GM21529 (cell line): ENCODE measurements at regions not wholly inside any gene's neighbourhood (a gene's known extent, or its start where the extent isn't known, plus 50 kb on each side); places are given as distances from the start of the nearest gene placed in this dataset.
"Not testable (repeated sequence)": the region's sequence is repeated elsewhere in the genome, so short reads cannot be mapped to it uniquely, and the experiment has no call there.

Source experiments
- ATAC-seq: cut with Tn5 transposase; IDR thresholded peaks from one replicate; pipeline ENCODE4 v1.9.1; 2021; ENCODE audit not compliant: unreplicated experiment

GRCh38 chrX:36642052-36642451 is 366.1 kb upstream of the FAM47C start:
- no peak for ATAC-seq

- ATAC-seq = no peak
Observed at GRCh38 chrX:36650622-36651021, 357.5 kb upstream of the FAM47C start.

GRCh38 chrX:36683507-36683906 is 324.7 kb upstream of the FAM47C start:
- no peak for ATAC-seq

- ATAC-seq = no peak
Observed at GRCh38 chrX:36684053-36684452, 324.1 kb upstream of the FAM47C start.

- no peak for ATAC-seq
Observed at GRCh38 chrX:36721990-36722389, 286.2 kb upstream of the FAM47C start.

- no peak for ATAC-seq
Observed at GRCh38 chrX:36753602-36754001, 254.6 kb upstream of the FAM47C start.

- no peak for ATAC-seq
Observed at GRCh38 chrX:36787752-36788151, 220.4 kb upstream of the FAM47C start.

- no peak for ATAC-seq
Observed at GRCh38 chrX:36803151-36803550, 205.0 kb upstream of the FAM47C start.

GRCh38 chrX:36804066-36804465 is 204.1 kb upstream of the FAM47C start:
- no peak for ATAC-seq

GRCh38 chrX:36844857-36845256 is 163.3 kb upstream of the FAM47C start:
- ATAC-seq = no peak

GRCh38 chrX:36847496-36847895 is 160.7 kb upstream of the FAM47C start:
- ATAC-seq = no peak

GRCh38 chrX:36849407-36849806 is 158.8 kb upstream of the FAM47C start:
- no peak for ATAC-seq

- no peak for ATAC-seq
Observed at GRCh38 chrX:36856849-36857248, 151.3 kb upstream of the FAM47C start.

- no peak for ATAC-seq
Observed at GRCh38 chrX:36859231-36859630, 148.9 kb upstream of the FAM47C start.

GRCh38 chrX:36861601-36862000 is 146.6 kb upstream of the FAM47C start:
- ATAC-seq = no peak

GRCh38 chrX:36867143-36867542 is 141.0 kb upstream of the FAM47C start:
- ATAC-seq = peak; percentile 62

GRCh38 chrX:36868592-36868991 is 139.6 kb upstream of the FAM47C start:
- no peak for ATAC-seq

GRCh38 chrX:36869457-36869856 is 138.7 kb upstream of the FAM47C start:
- no peak for ATAC-seq

- ATAC-seq = no peak
Observed at GRCh38 chrX:36897690-36898089, 110.5 kb upstream of the FAM47C start.

GRCh38 chrX:36898301-36898700 is 109.9 kb upstream of the FAM47C start:
- no peak for ATAC-seq

GRCh38 chrX:36904561-36904960 is 103.6 kb upstream of the FAM47C start:
- ATAC-seq = not testable (repeated sequence)

GRCh38 chrX:36908801-36909675 is 99.1 kb upstream of the FAM47C start:
- peak; percentile 76 for ATAC-seq

GRCh38 chrX:36909676-36910030 is 98.5 kb upstream of the FAM47C start:
- no peak for ATAC-seq
